HepG2 (cell line): ENCODE measurements at regions not wholly inside any gene's neighbourhood (a gene's known extent, or its start where the extent isn't known, plus 50 kb on each side); places are given as distances from the start of the nearest gene placed in this dataset.
A peak's percentile ranks its signal among the peaks of the same experiment; 100 is the strongest.

Experiments
- ARNT2 ChIP-seq: sonication (generic); formaldehyde crosslinking; IDR thresholded peaks from 2 replicates; pipeline ENCODE4 v1.8.0; 2022; ENCODE audit warnings: mild to moderate bottlenecking, low read depth, missing genetic modification reagents, moderate library complexity
- WIZ ChIP-seq: sonication (generic); formaldehyde crosslinking; IDR thresholded peaks from 2 replicates; pipeline ENCODE4 v1.5.1; 2020; ENCODE audit warnings: mild to moderate bottlenecking, missing genetic modification reagents
- ZBTB10 ChIP-seq: sonication (generic); formaldehyde crosslinking; IDR thresholded peaks from 2 replicates; pipeline ENCODE4 v1.4.0; 2020; ENCODE audit warnings: missing genetic modification reagents, borderline replicate concordance
- ZBTB3 ChIP-seq: sonication (generic); formaldehyde crosslinking; IDR thresholded peaks from 2 replicates; pipeline ENCODE4 v1.4.0; 2020; ENCODE audit warnings: low read depth, mild to moderate bottlenecking, moderate library complexity, missing genetic modification reagents, borderline replicate concordance
- ZNF670 ChIP-seq: sonication (generic); formaldehyde crosslinking; IDR thresholded peaks from 2 replicates; pipeline ENCODE4 v1.8.0; 2022; ENCODE audit warnings: mild to moderate bottlenecking, missing genetic modification reagents, borderline replicate concordance
- ZNF75D ChIP-seq: sonication (generic); formaldehyde crosslinking; IDR thresholded peaks from 2 replicates; pipeline ENCODE4 v1.8.1; 2023; ENCODE audit warnings: missing genetic modification reagents, mild to moderate bottlenecking, borderline replicate concordance
- TF ChIP-seq, protein P1 (sequence below): sonication (generic); formaldehyde crosslinking; IDR thresholded peaks from 2 replicates; pipeline ENCODE4 v1.4.0; 2020; ENCODE audit warnings: missing genetic modification reagents
- TF ChIP-seq, protein P2 (sequence below): sonication (generic); formaldehyde crosslinking; IDR thresholded peaks from 2 replicates; pipeline ENCODE4 v1.4.0; 2020; ENCODE audit warnings: mild to moderate bottlenecking, missing genetic modification reagents
- TF ChIP-seq, protein P3 (sequence below): sonication (generic); formaldehyde crosslinking; IDR thresholded peaks from 2 replicates; pipeline ENCODE4 v1.4.0; 2020; ENCODE audit warnings: mild to moderate bottlenecking, missing genetic modification reagents

DNA sequence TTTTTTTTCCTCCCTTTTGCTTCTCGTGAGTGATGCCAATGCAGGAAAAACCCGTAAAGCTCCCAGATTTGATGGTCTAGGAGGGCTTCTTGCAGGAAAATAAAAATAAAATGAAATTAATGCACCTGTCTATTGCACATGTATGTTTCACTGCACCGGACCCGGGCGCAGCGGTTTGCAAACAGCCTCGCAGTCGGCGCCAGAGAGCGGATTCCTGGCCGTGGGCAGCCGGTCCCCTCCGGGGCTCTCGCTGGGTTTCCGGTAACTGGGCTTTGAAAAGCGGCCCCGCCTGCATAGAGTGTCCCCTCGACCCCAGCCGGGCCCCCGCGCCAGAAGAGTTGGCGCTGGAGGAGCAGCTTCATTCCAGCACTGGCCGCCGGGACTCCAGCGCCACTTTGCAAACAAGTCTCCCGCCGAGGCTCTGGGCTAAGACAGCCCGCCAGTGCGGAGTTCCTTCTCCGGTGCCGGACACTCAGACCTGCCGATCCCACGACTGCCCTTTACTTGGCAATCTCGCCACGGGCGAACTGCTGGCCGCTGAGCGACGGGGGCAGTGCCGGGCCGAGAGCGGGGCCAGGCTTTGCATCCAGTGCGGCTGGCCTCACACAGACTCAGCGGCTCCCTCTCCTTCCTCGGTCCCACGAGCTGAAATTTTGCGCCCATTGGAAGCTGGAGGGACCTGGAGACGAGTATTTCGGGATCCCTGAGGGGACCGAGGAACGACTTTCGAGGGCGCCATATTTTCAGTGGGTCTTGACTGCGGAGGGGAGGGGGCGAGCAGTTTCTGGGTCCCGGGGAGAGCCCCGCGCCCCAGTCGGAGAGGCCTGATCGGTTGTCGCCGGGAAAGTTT lies 225.9 kb upstream of the C2CD4B start (continued):
- TF ChIP-seq, protein P1, sequence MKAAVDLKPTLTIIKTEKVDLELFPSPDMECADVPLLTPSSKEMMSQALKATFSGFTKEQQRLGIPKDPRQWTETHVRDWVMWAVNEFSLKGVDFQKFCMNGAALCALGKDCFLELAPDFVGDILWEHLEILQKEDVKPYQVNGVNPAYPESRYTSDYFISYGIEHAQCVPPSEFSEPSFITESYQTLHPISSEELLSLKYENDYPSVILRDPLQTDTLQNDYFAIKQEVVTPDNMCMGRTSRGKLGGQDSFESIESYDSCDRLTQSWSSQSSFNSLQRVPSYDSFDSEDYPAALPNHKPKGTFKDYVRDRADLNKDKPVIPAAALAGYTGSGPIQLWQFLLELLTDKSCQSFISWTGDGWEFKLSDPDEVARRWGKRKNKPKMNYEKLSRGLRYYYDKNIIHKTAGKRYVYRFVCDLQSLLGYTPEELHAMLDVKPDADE (CRISPR knock-in tag): no peak
- no peak for TF ChIP-seq ZBTB3 (CRISPR knock-in tag)
- TF ChIP-seq ARNT2 (CRISPR knock-in tag): 0 out of 2 replicates have a peak, but pooled peaks have one; percentile 6
- TF ChIP-seq, protein P2, sequence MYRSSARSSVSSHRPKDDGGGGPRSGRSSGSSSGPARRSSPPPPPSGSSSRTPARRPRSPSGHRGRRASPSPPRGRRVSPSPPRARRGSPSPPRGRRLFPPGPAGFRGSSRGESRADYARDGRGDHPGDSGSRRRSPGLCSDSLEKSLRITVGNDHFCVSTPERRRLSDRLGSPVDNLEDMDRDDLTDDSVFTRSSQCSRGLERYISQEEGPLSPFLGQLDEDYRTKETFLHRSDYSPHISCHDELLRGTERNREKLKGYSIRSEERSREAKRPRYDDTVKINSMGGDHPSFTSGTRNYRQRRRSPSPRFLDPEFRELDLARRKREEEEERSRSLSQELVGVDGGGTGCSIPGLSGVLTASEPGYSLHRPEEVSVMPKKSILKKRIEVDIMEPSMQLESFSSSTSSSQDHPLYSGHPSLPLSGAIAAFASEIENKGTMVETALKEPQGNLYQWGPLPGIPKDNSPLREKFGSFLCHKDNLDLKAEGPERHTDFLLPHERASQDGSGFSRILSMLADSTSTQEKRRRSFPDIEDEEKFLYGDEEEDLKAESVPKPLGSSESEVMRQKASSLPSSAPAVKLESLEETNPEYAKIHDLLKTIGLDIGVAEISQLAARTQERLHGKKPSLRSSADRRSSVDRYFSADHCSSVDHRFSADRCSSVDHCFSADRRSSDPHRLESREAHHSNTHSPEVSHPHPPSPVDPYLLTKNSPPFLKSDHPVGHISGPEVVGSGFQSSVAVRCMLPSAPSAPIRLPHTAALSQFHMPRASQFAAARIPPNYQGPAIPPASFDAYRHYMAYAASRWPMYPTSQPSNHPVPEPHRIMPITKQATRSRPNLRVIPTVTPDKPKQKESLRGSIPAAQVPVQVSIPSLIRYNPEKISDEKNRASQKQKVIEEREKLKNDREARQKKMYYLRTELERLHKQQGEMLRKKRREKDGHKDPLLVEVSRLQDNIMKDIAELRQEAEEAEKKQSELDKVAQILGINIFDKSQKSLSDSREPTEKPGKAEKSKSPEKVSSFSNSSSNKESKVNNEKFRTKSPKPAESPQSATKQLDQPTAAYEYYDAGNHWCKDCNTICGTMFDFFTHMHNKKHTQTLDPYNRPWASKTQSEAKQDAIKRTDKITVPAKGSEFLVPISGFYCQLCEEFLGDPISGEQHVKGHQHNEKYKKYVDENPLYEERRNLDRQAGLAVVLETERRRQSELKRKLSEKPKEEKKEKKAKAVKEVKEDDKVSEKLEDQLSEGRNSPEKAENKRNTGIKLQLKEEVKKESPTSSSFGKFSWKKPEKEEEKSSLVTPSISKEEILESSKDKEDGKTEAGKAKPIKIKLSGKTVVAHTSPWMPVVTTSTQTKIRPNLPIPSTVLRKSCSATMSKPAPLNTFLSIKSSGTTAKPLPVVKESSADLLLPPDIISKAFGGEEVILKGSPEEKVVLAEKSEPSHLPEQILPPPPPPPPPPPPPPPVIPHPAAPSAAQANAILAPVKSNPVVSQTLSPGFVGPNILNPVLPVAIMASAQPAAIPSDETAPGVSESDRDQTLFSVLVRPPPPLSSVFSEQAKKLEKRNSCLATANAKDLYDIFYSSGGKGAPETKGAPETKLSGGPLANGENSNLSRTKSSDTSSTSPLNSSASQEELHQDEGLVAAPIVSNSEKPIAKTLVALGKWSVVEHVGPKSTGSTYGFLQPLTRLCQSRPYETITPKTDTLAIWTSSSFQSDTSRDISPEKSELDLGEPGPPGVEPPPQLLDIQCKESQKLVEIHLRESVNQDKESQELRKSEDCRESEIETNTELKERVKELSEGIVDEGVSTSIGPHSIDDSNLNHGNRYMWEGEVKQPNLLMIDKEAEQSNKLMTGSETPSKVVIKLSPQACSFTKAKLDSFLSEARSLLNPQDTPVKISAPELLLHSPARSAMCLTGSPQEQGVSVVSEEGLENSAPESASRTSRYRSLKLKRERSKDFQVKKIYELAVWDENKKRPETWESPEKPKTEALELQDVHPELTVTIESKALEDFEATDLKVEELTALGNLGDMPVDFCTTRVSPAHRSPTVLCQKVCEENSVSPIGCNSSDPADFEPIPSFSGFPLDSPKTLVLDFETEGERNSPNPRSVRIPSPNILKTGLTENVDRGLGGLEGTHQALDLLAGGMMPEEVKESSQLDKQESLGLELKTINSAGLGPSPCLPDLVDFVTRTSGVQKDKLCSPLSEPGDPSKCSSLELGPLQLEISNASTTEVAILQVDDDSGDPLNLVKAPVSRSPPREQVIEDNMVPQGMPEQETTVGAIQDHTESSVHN (CRISPR knock-in tag): no peak
- TF ChIP-seq ZNF670 (CRISPR knock-in tag): no peak
- TF ChIP-seq WIZ: no peak
- TF ChIP-seq, protein P3, sequence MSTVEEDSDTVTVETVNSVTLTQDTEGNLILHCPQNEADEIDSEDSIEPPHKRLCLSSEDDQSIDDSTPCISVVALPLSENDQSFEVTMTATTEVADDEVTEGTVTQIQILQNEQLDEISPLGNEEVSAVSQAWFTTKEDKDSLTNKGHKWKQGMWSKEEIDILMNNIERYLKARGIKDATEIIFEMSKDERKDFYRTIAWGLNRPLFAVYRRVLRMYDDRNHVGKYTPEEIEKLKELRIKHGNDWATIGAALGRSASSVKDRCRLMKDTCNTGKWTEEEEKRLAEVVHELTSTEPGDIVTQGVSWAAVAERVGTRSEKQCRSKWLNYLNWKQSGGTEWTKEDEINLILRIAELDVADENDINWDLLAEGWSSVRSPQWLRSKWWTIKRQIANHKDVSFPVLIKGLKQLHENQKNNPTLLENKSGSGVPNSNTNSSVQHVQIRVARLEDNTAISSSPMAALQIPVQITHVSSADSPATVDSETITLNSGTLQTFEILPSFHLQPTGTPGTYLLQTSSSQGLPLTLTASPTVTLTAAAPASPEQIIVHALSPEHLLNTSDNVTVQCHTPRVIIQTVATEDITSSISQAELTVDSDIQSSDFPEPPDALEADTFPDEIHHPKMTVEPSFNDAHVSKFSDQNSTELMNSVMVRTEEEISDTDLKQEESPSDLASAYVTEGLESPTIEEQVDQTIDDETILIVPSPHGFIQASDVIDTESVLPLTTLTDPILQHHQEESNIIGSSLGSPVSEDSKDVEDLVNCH: no peak
- no peak for TF ChIP-seq ZNF75D (CRISPR knock-in tag)
- no peak for TF ChIP-seq ZBTB10
